Endothelial cell of umbilical vein (primary cell): ENCODE measurements at regions not wholly inside any gene's neighbourhood (a gene's known extent, or its start where the extent isn't known, plus 50 kb on each side); places are given as distances from the start of the nearest gene placed in this dataset.

Experiments used
- EZH2 ChIP-seq: IDR thresholded peaks from 2 replicates; pipeline ENCODE4 v1.6.1; 2012; ENCODE audit warnings: borderline replicate concordance, low read depth, mild to moderate bottlenecking, moderate library complexity, low read length, inconsistent platforms; ENCODE audit not compliant: severe bottlenecking
- MYC ChIP-seq: IDR thresholded peaks from one replicate; pipeline ENCODE4 v1.6.1; 2011; ENCODE audit warnings: mild to moderate bottlenecking, low read depth, low read length
- POLR2A ChIP-seq: IDR thresholded peaks from 2 replicates; pipeline ENCODE4 v1.6.1; 2012; ENCODE audit warnings: low read depth, mild to moderate bottlenecking, control low read depth, low read length
- TF ChIP-seq, protein P1 (sequence below), 2 donors: IDR thresholded peaks; 1 replicate in 1 of 2; 2 replicates in 1 of 2; pipeline ENCODE4 v1.5.1; 2011; ENCODE audit warnings: low read length in 2 of 2, mild to moderate bottlenecking in 2 of 2, moderate library complexity in 2 of 2, control low read depth in 1 of 2, inconsistent platforms in 1 of 2, low read depth in 1 of 2; ENCODE audit not compliant: insufficient read depth in 1 of 2; ENCODE audit errors: extremely low read depth in 1 of 2

DNA sequence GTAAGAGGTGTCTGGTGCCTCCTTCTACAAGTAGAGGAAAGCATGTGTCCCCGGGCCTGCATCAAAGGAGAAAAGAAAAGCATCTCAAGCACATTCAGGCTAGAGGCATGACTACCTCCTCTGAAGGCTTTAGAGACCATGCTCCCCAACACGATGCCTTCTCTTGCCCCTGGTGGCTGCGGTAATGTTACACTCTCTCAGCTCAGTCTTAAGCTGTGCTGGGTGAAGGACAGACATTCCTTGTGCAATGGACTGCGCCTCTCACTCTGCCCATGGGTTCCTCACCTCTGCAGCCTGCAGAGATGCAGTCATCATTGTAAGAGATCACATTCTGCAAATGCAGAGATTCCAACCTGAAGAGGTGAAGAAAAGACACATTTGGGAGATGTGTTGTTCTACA, 148.2 kb upstream of the HNRNPA3 start:
- TF ChIP-seq, protein P1, sequence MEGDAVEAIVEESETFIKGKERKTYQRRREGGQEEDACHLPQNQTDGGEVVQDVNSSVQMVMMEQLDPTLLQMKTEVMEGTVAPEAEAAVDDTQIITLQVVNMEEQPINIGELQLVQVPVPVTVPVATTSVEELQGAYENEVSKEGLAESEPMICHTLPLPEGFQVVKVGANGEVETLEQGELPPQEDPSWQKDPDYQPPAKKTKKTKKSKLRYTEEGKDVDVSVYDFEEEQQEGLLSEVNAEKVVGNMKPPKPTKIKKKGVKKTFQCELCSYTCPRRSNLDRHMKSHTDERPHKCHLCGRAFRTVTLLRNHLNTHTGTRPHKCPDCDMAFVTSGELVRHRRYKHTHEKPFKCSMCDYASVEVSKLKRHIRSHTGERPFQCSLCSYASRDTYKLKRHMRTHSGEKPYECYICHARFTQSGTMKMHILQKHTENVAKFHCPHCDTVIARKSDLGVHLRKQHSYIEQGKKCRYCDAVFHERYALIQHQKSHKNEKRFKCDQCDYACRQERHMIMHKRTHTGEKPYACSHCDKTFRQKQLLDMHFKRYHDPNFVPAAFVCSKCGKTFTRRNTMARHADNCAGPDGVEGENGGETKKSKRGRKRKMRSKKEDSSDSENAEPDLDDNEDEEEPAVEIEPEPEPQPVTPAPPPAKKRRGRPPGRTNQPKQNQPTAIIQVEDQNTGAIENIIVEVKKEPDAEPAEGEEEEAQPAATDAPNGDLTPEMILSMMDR (IDR thresholded peaks at IDR 0.05; ENCODE audit: extremely low read depth in 1 of 2, insufficient read depth in 1 of 2, low read depth in 1 of 2, low read length in 2 of 2) = no peak
- TF ChIP-seq EZH2 (no peak), POLR2A (no peak), MYC (no peak)
